ENCODE measurements at regions not wholly inside any gene's neighbourhood (a gene's known extent, or its start where the extent isn't known, plus 50 kb on each side); places are given as distances from the start of the nearest gene placed in this dataset.

GRCh38 chr6:155985660-155986138 lies 530.1 kb upstream of the NOX3 start:
- no peak for DNase-seq (ENCODE audit: low read depth)
- no peaks in the 10 kb centered on the region for H3K36me3 ChIP-seq (ENCODE audit: control insufficient read depth, insufficient read depth, low read length)
- no peaks in the 10 kb centered on the region for H3K27me3 ChIP-seq (ENCODE audit: control insufficient read depth, insufficient read depth, low read length)
- H3K4me3 ChIP-seq (ENCODE audit: low read depth, low read length), result no peak overlapping the region
- no peak for TF ChIP-seq CTCF (IDR thresholded peaks at IDR 0.05; ENCODE audit: insufficient read depth, low read length, poor library complexity, severe bottlenecking)

DNA sequence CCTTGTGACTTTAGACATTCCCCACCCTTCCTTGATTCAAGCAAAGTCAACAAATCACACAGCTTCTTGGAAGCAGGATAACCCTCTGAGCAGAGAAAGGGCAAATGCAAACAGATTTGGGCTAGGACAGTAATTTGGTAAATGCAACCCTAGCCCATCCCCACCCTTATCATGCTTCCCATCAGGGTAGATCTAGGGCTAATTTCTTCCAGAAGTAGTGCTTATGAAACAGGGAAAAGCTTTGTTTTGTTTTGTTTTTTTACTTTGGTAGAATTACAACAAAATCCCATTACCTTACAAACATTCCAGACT lies 525.1 kb upstream of the NOX3 start:
- Histone ChIP-seq H3K4me3 (ENCODE audit: low read depth, low read length) (no peak overlapping the region), H3K27me3 (ENCODE audit: control insufficient read depth, insufficient read depth, low read length) (no peaks in the 10 kb centered on the region), H3K36me3 (ENCODE audit: control insufficient read depth, insufficient read depth, low read length) (no peaks in the 10 kb centered on the region)
- no peak for DNase-seq (ENCODE audit: low read depth)
- TF ChIP-seq CTCF (IDR thresholded peaks at IDR 0.05; ENCODE audit: insufficient read depth, low read length, poor library complexity, severe bottlenecking), result no peak

GRCh38 chr6:155980014-155980767 lies 524.6 kb upstream of the NOX3 start:
- Histone ChIP-seq H3K4me3 (ENCODE audit: low read depth, low read length) (no peak overlapping the region), H3K36me3 (ENCODE audit: control insufficient read depth, insufficient read depth, low read length) (no peaks in the 10 kb centered on the region), H3K27me3 (ENCODE audit: control insufficient read depth, insufficient read depth, low read length) (no peaks in the 10 kb centered on the region)
- no peak for DNase-seq (ENCODE audit: low read depth)
- no peak for TF ChIP-seq CTCF (IDR thresholded peaks at IDR 0.05; ENCODE audit: insufficient read depth, low read length, poor library complexity, severe bottlenecking)

GRCh38 chr6:155975506-155975905 lies 519.9 kb upstream of the NOX3 start:
- TF ChIP-seq CTCF (IDR thresholded peaks at IDR 0.05; ENCODE audit: insufficient read depth, low read length, poor library complexity, severe bottlenecking), result no peak
- no peaks in the 10 kb centered on the region for H3K27me3 ChIP-seq (ENCODE audit: control insufficient read depth, insufficient read depth, low read length)
- H3K4me3 ChIP-seq (ENCODE audit: low read depth, low read length), result no peak overlapping the region
- no peaks in the 10 kb centered on the region for H3K36me3 ChIP-seq (ENCODE audit: control insufficient read depth, insufficient read depth, low read length)
- DNase-seq (ENCODE audit: low read depth), result no peak

DNA sequence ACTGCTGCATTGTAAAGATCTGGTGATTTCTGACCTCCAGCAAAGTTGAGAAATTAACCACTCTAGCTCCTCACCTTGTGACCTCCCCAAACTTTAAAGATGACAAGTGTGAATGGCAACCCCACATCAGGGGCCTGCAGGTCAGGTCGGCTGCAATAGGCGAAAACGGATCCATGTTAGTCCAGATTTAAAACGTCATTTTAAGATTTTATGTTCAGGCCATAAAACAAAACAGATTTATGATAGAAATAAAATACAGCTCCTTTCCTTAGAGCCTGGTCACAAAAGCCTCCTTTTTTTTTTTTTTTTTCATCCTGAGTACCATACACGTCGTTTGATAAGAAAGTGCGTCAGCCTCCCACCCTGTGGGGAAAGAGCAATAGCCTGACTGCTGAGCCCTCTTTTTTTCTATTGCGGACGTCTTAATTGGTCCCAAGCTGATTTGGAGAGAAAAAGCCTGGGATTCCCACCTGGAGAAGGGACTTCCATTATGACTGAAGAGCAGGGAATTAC lies 519.2 kb upstream of the NOX3 start:
- TF ChIP-seq CTCF (IDR thresholded peaks at IDR 0.05; ENCODE audit: insufficient read depth, low read length, poor library complexity, severe bottlenecking), result no peak

DNA sequence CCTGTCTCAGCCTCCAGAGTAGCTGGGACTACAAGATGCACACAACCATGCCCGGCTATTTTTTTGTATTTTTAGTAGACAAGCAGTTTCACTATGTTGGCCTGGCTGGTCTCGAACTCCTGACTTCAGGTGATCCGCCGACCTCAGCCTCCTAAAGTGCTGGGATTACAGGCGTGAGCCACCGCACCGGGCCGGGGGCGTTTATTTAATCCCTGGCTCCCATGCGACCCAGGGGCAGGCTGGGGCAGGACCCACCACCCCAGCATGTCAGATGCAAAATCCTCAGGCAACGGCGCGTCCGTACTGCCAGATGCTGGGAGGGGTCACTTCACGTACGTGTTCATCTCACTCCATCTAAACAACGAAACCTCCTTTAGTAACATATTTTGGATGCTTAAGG lies 518.7 kb upstream of the NOX3 start:
- Histone ChIP-seq H3K36me3 (ENCODE audit: control insufficient read depth, insufficient read depth, low read length) (no peaks in the 10 kb centered on the region), H3K4me3 (ENCODE audit: low read depth, low read length) (no peak overlapping the region), H3K27me3 (ENCODE audit: control insufficient read depth, insufficient read depth, low read length) (no peaks in the 10 kb centered on the region)
- no peak for DNase-seq (ENCODE audit: low read depth)
- TF ChIP-seq CTCF (IDR thresholded peaks at IDR 0.05; ENCODE audit: insufficient read depth, low read length, poor library complexity, severe bottlenecking), result no peak

More for the DNA sequence above, 519.2 kb upstream of the NOX3 start:
- Histone ChIP-seq H3K4me3 (ENCODE audit: low read depth, low read length) (no peak overlapping the region), H3K36me3 (ENCODE audit: control insufficient read depth, insufficient read depth, low read length) (no peaks in the 10 kb centered on the region), H3K27me3 (ENCODE audit: control insufficient read depth, insufficient read depth, low read length) (no peaks in the 10 kb centered on the region)
- no peak for DNase-seq (ENCODE audit: low read depth)
